Endothelial cell of umbilical vein (primary cell): ENCODE measurements at regions not wholly inside any gene's neighbourhood (a gene's known extent, or its start where the extent isn't known, plus 50 kb on each side); places are given as distances from the start of the nearest gene placed in this dataset.

ENCODE experiments used
- BruUV-seq: library from RNA; stranded (reverse); fragments of 400-500 nt; replicated peaks from 2 replicates; lab custom pipeline; 2021; lab: Mats Ljungman, UMichigan
- CTCF ChIA-PET: fragments of 300-600, 350-600 bp; sonication (Branson Sonifier 250); formaldehyde crosslinking; loops from one replicate; lab custom pipeline; 2021; ENCODE audit warnings: antibody characterized with exemption, inconsistent platforms; lab: Charles Lee
- POLR2A ChIA-PET: fragments of 300-600, 350-600 bp; sonication (Branson Sonifier 250); formaldehyde crosslinking; loops from one replicate; lab custom pipeline; 2021; ENCODE audit warnings: antibody characterized with exemption, inconsistent platforms; lab: Charles Lee
- DNase-seq: peaks from one replicate; pipeline ENCODE4 v3.0.0-alpha.2; 2011; ENCODE audit warnings: low read depth, low spot score
- FAIRE-seq: peaks from 2 replicates; lab custom pipeline; 2011; peaks lifted over from hg19 to GRCh38; lab: Jason Lieb, UNC
- H2AFZ ChIP-seq: 2 replicates; pipeline ENCODE4 v1.6.0; 2012; ENCODE audit warnings: low read depth, low read length, control low read depth, inconsistent platforms
- H3K27ac ChIP-seq: 2 replicates; pipeline ENCODE4 v1.5.1; 2011; ENCODE audit warnings: low read depth, mild to moderate bottlenecking, control low read depth, low read length, moderate library complexity; ENCODE audit not compliant: insufficient read depth
- H3K27me3 ChIP-seq, 2 experiments: 2 replicates each; pipeline versions ENCODE4 v1.6.0 to v1.6.1; 2011; ENCODE audit warnings: low read length in 2 of 2, mixed read lengths in 1 of 2; ENCODE audit not compliant: control insufficient read depth in 2 of 2, insufficient read depth in 2 of 2
- H3K36me3 ChIP-seq, 2 experiments: 2 replicates in 1 of 2; 3 replicates in 1 of 2; pipeline ENCODE4 v1.5.1; 2011; ENCODE audit warnings: low read length in 2 of 2, mild to moderate bottlenecking in 1 of 2, moderate library complexity in 1 of 2; ENCODE audit not compliant: control insufficient read depth in 2 of 2, insufficient read depth in 2 of 2; ENCODE audit errors: extremely low read depth in 1 of 2
- H3K4me1 ChIP-seq: 3 replicates; pipeline ENCODE4 v1.5.1; 2011; ENCODE audit warnings: mild to moderate bottlenecking, low read length; ENCODE audit not compliant: control insufficient read depth, insufficient read depth; ENCODE audit errors: extremely low read depth
- H3K4me2 ChIP-seq: 2 replicates; pipeline ENCODE4 v1.6.1; 2011; ENCODE audit warnings: low read length, control low read depth, mixed read lengths; ENCODE audit not compliant: insufficient read depth
- H3K4me3 ChIP-seq, 3 experiments: fragments of 200-600 bp in 1 of 3; sonication (generic), shearing (Covaris generic) in 1 of 3; replicated peaks in 1 of 3; 2 replicates each; pipeline ENCODE4 v1.5.1; 2011 to 2016; ENCODE audit warnings: control low read depth in 3 of 3, low read length in 3 of 3, mild to moderate bottlenecking in 2 of 3, inconsistent platforms in 1 of 3, low read depth in 1 of 3, moderate library complexity in 1 of 3; ENCODE audit not compliant: insufficient read depth in 1 of 3
- H3K79me2 ChIP-seq: 2 replicates; pipeline ENCODE4 v1.6.0; 2012; ENCODE audit warnings: low read length, inconsistent platforms; ENCODE audit not compliant: control insufficient read depth, insufficient read depth
- H3K9ac ChIP-seq: replicated peaks from 2 replicates; pipeline ENCODE3; 2011; ENCODE audit warnings: low read length, control low read depth; ENCODE audit not compliant: insufficient read depth; ENCODE audit errors: extremely low read depth
- H3K9me1 ChIP-seq: replicated peaks from 3 replicates; pipeline ENCODE4 v1.6.0; 2011; ENCODE audit warnings: mild to moderate bottlenecking, low read length; ENCODE audit not compliant: control insufficient read depth, insufficient read depth; ENCODE audit errors: extremely low read depth
- H3K9me3 ChIP-seq: replicated peaks from 2 replicates; pipeline ENCODE4 v1.5.1; 2012; ENCODE audit warnings: low read length, inconsistent platforms; ENCODE audit not compliant: control insufficient read depth, insufficient read depth
- H4K20me1 ChIP-seq: replicated peaks from 2 replicates; pipeline ENCODE3; 2011; ENCODE audit warnings: mild to moderate bottlenecking, low read length; ENCODE audit not compliant: control insufficient read depth, insufficient read depth; ENCODE audit errors: extremely low read depth
- EZH2 ChIP-seq: IDR thresholded peaks from 2 replicates; pipeline ENCODE4 v1.6.1; 2012; ENCODE audit warnings: borderline replicate concordance, low read depth, mild to moderate bottlenecking, moderate library complexity, low read length, inconsistent platforms; ENCODE audit not compliant: severe bottlenecking
- FOS ChIP-seq: IDR thresholded peaks from 2 replicates; pipeline ENCODE4 v1.6.1; 2011; ENCODE audit warnings: mild to moderate bottlenecking, low read length, moderate library complexity, borderline replicate concordance; ENCODE audit not compliant: insufficient read depth
- GATA2 ChIP-seq: IDR thresholded peaks from 2 replicates; pipeline ENCODE4 v1.7.0; 2011; ENCODE audit warnings: low read depth, mild to moderate bottlenecking, moderate library complexity, mixed read lengths, low read length; ENCODE audit not compliant: insufficient read length, insufficient read depth
- JUN ChIP-seq: IDR thresholded peaks from 2 replicates; pipeline ENCODE4 v1.6.1; 2011; ENCODE audit warnings: borderline replicate concordance, low read depth; ENCODE audit not compliant: insufficient read length, insufficient read depth
- MYC ChIP-seq: IDR thresholded peaks from one replicate; pipeline ENCODE4 v1.6.1; 2011; ENCODE audit warnings: mild to moderate bottlenecking, low read depth, low read length
- POLR2A ChIP-seq: IDR thresholded peaks from 2 replicates; pipeline ENCODE4 v1.6.1; 2012; ENCODE audit warnings: low read depth, mild to moderate bottlenecking, control low read depth, low read length
- POLR2AphosphoS5 ChIP-seq: IDR thresholded peaks from 2 replicates; pipeline ENCODE4 v1.6.1; 2012; ENCODE audit warnings: low read depth, mild to moderate bottlenecking, control low read depth, low read length, moderate library complexity; ENCODE audit not compliant: insufficient read depth
- dilution Hi-C: fragments of 300-500 bp; cut with MboI; formaldehyde crosslinking; loops from one replicate; pipeline ENCODE4 v1.15.0; 2019; ENCODE audit warnings: low sequenced_read_pairs; ENCODE audit not compliant: extremely low pct_ligation_motif_present
- intact Hi-C: fragments of 100-400 bp; cut with micrococcal nuclease; formaldehyde crosslinking; loops from one replicate; pipeline ENCODE4 v1.10.0; 2022
- TF ChIP-seq, protein P1 (sequence below), 2 donors: IDR thresholded peaks; 1 replicate in 1 of 2; 2 replicates in 1 of 2; pipeline ENCODE4 v1.5.1; 2011; ENCODE audit warnings: low read length in 2 of 2, mild to moderate bottlenecking in 2 of 2, moderate library complexity in 2 of 2, control low read depth in 1 of 2, inconsistent platforms in 1 of 2, low read depth in 1 of 2; ENCODE audit not compliant: insufficient read depth in 1 of 2; ENCODE audit errors: extremely low read depth in 1 of 2
- TF ChIP-seq, protein P2 (sequence below): IDR thresholded peaks from 2 replicates; pipeline ENCODE4 v1.6.1; 2011; ENCODE audit not compliant: insufficient read depth, insufficient read length

DNA sequence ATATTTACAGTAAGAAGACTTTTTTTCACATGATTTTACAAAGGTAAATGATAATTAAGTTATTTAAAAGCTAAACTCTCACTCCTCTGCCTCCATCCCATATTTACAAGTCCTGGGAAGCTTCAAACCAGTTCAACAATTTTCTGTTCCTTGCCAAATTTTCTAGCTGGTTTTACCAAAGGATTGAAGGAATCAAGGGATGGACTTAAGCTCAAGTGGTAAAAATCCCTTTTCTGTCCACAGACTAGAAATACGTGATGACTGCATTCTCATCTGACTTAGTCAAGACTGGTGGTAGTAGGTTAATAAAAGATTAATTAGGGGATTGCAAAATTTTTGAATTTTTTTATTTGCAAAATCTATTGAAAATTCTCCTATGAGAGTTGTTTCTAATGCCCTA lies 297.3 kb downstream of the MTX2 start:
- intact Hi-C loops (loop anchor here (1.0 kb wide), 2 partner anchors 17 to 71 kb away; no protein-coding TSS in a partner anchor), dilution Hi-C loops (loop anchor here (25.0 kb wide), 1 partner anchor 571 kb away; no protein-coding TSS in a partner anchor)
- CTCF ChIA-PET = interaction anchor here (0.7 to 6.0 kb wide), 12 partner anchors 9 to 598 kb away, joined by 3 to 43 read pairs (median 6); no protein-coding TSS in a partner anchor
- POLR2A ChIA-PET = interaction anchor here (1.5 kb wide), 1 partner anchor 46 kb away, joined by 4 read pairs; no protein-coding TSS in a partner anchor
- H3K9me3 ChIP-seq = no peaks in the 10 kb centered on the region
- H3K27me3 ChIP-seq = no peaks in the 10 kb centered on the region
- H3K27ac ChIP-seq = peak overlapping the region; percentile 67
- FAIRE-seq = no peak
- H3K36me3 ChIP-seq = no peaks in the 10 kb centered on the region
- no peak for DNase-seq
- no peaks in the 10 kb centered on the region for H3K79me2 ChIP-seq
- H4K20me1 ChIP-seq = no peaks in the 10 kb centered on the region
- peak overlapping the region; percentile 4 for H3K4me2 ChIP-seq
- BruUV-seq = no TSS peak
- no peak for TF ChIP-seq GATA2
- TF ChIP-seq, protein P1, sequence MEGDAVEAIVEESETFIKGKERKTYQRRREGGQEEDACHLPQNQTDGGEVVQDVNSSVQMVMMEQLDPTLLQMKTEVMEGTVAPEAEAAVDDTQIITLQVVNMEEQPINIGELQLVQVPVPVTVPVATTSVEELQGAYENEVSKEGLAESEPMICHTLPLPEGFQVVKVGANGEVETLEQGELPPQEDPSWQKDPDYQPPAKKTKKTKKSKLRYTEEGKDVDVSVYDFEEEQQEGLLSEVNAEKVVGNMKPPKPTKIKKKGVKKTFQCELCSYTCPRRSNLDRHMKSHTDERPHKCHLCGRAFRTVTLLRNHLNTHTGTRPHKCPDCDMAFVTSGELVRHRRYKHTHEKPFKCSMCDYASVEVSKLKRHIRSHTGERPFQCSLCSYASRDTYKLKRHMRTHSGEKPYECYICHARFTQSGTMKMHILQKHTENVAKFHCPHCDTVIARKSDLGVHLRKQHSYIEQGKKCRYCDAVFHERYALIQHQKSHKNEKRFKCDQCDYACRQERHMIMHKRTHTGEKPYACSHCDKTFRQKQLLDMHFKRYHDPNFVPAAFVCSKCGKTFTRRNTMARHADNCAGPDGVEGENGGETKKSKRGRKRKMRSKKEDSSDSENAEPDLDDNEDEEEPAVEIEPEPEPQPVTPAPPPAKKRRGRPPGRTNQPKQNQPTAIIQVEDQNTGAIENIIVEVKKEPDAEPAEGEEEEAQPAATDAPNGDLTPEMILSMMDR (IDR thresholded peaks at IDR 0.05; ENCODE audit: extremely low read depth in 1 of 2, insufficient read depth in 1 of 2, low read depth in 1 of 2, low read length in 2 of 2) = no peak
- no peak for TF ChIP-seq MYC
- no peak for TF ChIP-seq FOS
- TF ChIP-seq POLR2A = no peak
- TF ChIP-seq, protein P2, sequence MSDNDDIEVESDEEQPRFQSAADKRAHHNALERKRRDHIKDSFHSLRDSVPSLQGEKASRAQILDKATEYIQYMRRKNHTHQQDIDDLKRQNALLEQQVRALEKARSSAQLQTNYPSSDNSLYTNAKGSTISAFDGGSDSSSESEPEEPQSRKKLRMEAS = no peak
- TF ChIP-seq JUN = no peak
- no peak for TF ChIP-seq POLR2AphosphoS5
- no peak for TF ChIP-seq EZH2
- H3K9me1 ChIP-seq = no peaks in the 10 kb centered on the region
- H2AFZ ChIP-seq = peak overlapping the region; percentile 82
- peaks cover 15% of the 10 kb centered on the region for H3K4me1 ChIP-seq
- no peak overlapping the region for H3K9ac ChIP-seq
- no peak overlapping the region for H3K4me3 ChIP-seq
